Karpas-422 (cell line): ENCODE measurements at regions not wholly inside any gene's neighbourhood (a gene's known extent, or its start where the extent isn't known, plus 50 kb on each side); places are given as distances from the start of the nearest gene placed in this dataset.
A peak's percentile ranks its signal among the peaks of the same experiment; 100 is the strongest.

Experiments used
- DNase-seq: peaks from one replicate; pipeline ENCODE4 v3.0.0-alpha.2; 2015
- H2AFZ ChIP-seq: fragments of 200-600 bp; sonication (generic); 2 replicates; pipeline ENCODE4 v1.6.1; 2014; ENCODE audit warnings: antibody characterized with exemption, low read length, mixed read lengths
- H3K27ac ChIP-seq: fragments of 200-600 bp; sonication (generic); 2 replicates; pipeline ENCODE4 v1.5.1; 2014; ENCODE audit warnings: mild to moderate bottlenecking, low read length, moderate library complexity
- H3K27me3 ChIP-seq: fragments of 200-600 bp; sonication (generic); 2 replicates; pipeline ENCODE4 v1.6.1; 2014; ENCODE audit warnings: low read length, mixed read lengths
- H3K36me3 ChIP-seq: fragments of 200-600 bp; sonication (generic); 2 replicates; pipeline ENCODE4 v1.6.1; 2014; ENCODE audit warnings: low read length, mixed read lengths; ENCODE audit not compliant: insufficient read depth
- H3K4me1 ChIP-seq: fragments of 200-600 bp; sonication (generic); 2 replicates; pipeline ENCODE4 v1.6.1; 2014; ENCODE audit warnings: mild to moderate bottlenecking, low read length, mixed read lengths
- H3K4me2 ChIP-seq: fragments of 200-600 bp; sonication (generic); 2 replicates; pipeline ENCODE4 v1.6.1; 2014; ENCODE audit warnings: low read length, low read depth, mild to moderate bottlenecking; ENCODE audit not compliant: poor library complexity, severe bottlenecking
- H3K4me3 ChIP-seq: fragments of 200-600 bp; sonication (generic); 2 replicates; pipeline ENCODE4 v1.5.1; 2014; ENCODE audit warnings: mild to moderate bottlenecking, antibody characterized with exemption, low read length, mixed read lengths
- H3K79me2 ChIP-seq: fragments of 200-600 bp; sonication (generic); 2 replicates; pipeline ENCODE4 v1.6.1; 2014; ENCODE audit warnings: mild to moderate bottlenecking, low read length, mixed read lengths
- H3K9ac ChIP-seq: fragments of 200-600 bp; sonication (generic); 2 replicates; pipeline ENCODE4 v1.6.0; 2014; ENCODE audit warnings: low read length
- H3K9me2 ChIP-seq: fragments of 200-600 bp; sonication (generic), shearing (Covaris generic); replicated peaks from 2 replicates; pipeline ENCODE4 v1.6.0; 2014; ENCODE audit warnings: mild to moderate bottlenecking, low read length, moderate library complexity; ENCODE audit not compliant: insufficient read depth
- H3K9me3 ChIP-seq: fragments of 300-700, 200-600 bp; sonication (generic); 2 replicates; pipeline ENCODE4 v1.6.1; 2014; ENCODE audit warnings: low read length, mixed read lengths
- H4K20me1 ChIP-seq: fragments of 200-600 bp; sonication (generic); 2 replicates; pipeline ENCODE4 v1.6.1; 2014; ENCODE audit warnings: mild to moderate bottlenecking, antibody characterized with exemption, low read length, low read depth; ENCODE audit not compliant: insufficient read depth

GRCh38 chr20:39576771-39577170, 614.6 kb downstream of the DHX35 start:
- Histone ChIP-seq H3K9me2 (no peaks in the 10 kb centered on the region), H3K4me3 (no peak overlapping the region), H3K4me1 (peaks cover 4% of the 10 kb centered on the region; the same call in 1 of the 2 replicates), H3K9ac (no peak overlapping the region), H3K27ac (no peak overlapping the region), H4K20me1 (no peaks in the 10 kb centered on the region), H3K4me2 (no peak overlapping the region), H3K79me2 (no peaks in the 10 kb centered on the region), H2AFZ (no peak overlapping the region), H3K9me3 (peaks cover 5% of the 10 kb centered on the region; the same call in 1 of the 2 replicates), H3K27me3 (no peaks in the 10 kb centered on the region), H3K36me3 (peaks cover 3% of the 10 kb centered on the region; the same call in 1 of the 2 replicates)
- DNase-seq: no peak

- Histone ChIP-seq H3K4me3 (no peak overlapping the region), H3K79me2 (no peaks in the 10 kb centered on the region), H2AFZ (no peak overlapping the region), H3K36me3 (peaks cover 3% of the 10 kb centered on the region; the same call in 1 of the 2 replicates), H4K20me1 (no peaks in the 10 kb centered on the region), H3K9me2 (no peaks in the 10 kb centered on the region), H3K9ac (no peak overlapping the region), H3K27ac (no peak overlapping the region), H3K4me2 (no peak overlapping the region), H3K27me3 (no peaks in the 10 kb centered on the region), H3K9me3 (peaks cover 5% of the 10 kb centered on the region; the same call in 1 of the 2 replicates), H3K4me1 (peaks cover 15% of the 10 kb centered on the region)
- DNase-seq: no peak
These were observed 611.9 kb downstream of the DHX35 start for GRCh38 chr20:39574061-39574460.

GRCh38 chr20:39571171-39571570, 609.0 kb downstream of the DHX35 start:
- Histone ChIP-seq H3K9me2 (no peaks in the 10 kb centered on the region), H2AFZ (no peak overlapping the region), H3K9ac (no peak overlapping the region), H3K9me3 (peaks cover 5% of the 10 kb centered on the region; the same call in 1 of the 2 replicates), H4K20me1 (no peaks in the 10 kb centered on the region), H3K36me3 (peaks cover 3% of the 10 kb centered on the region; the same call in 1 of the 2 replicates), H3K27me3 (no peaks in the 10 kb centered on the region), H3K4me2 (no peak overlapping the region), H3K4me1 (peaks cover 34% of the 10 kb centered on the region), H3K79me2 (no peaks in the 10 kb centered on the region), H3K27ac (no peak overlapping the region), H3K4me3 (no peak overlapping the region)
- no peak for DNase-seq

- H3K9me2 ChIP-seq: no peaks in the 10 kb centered on the region
- H3K4me1 ChIP-seq: peaks cover 38% of the 10 kb centered on the region
- no peaks in the 10 kb centered on the region for H3K9me3 ChIP-seq
- peak overlapping the region; percentile 69 for H3K4me2 ChIP-seq
- H3K36me3 ChIP-seq: no peaks in the 10 kb centered on the region
- H3K4me3 ChIP-seq: peak overlapping the region; percentile 21
- peak; percentile 94 for DNase-seq
- peak overlapping the region; percentile 98 for H3K27ac ChIP-seq
- no peaks in the 10 kb centered on the region for H3K27me3 ChIP-seq
- H3K79me2 ChIP-seq: no peaks in the 10 kb centered on the region
- H3K9ac ChIP-seq: peak overlapping the region; percentile 60
- H4K20me1 ChIP-seq: no peaks in the 10 kb centered on the region
- H2AFZ ChIP-seq: peak overlapping the region; percentile 73
These were observed 606.0 kb downstream of the DHX35 start for GRCh38 chr20:39568109-39568508.

GRCh38 chr20:39563349-39563748, 601.2 kb downstream of the DHX35 start:
- H3K4me2 ChIP-seq: no peak overlapping the region
- DNase-seq: no peak
- no peak overlapping the region for H3K27ac ChIP-seq
- no peaks in the 10 kb centered on the region for H3K79me2 ChIP-seq
- H3K4me3 ChIP-seq: no peak overlapping the region
- no peaks in the 10 kb centered on the region for H3K9me3 ChIP-seq
- H3K27me3 ChIP-seq: no peaks in the 10 kb centered on the region
- no peaks in the 10 kb centered on the region for H3K9me2 ChIP-seq
- no peak overlapping the region for H2AFZ ChIP-seq
- peaks cover 19% of the 10 kb centered on the region for H3K4me1 ChIP-seq
- no peaks in the 10 kb centered on the region for H4K20me1 ChIP-seq
- H3K36me3 ChIP-seq: no peaks in the 10 kb centered on the region
- H3K9ac ChIP-seq: no peak overlapping the region

- H3K9me2 ChIP-seq: no peaks in the 10 kb centered on the region
- H3K4me1 ChIP-seq: peaks cover 20% of the 10 kb centered on the region
- H4K20me1 ChIP-seq: no peaks in the 10 kb centered on the region
- no peak overlapping the region for H2AFZ ChIP-seq
- H3K9ac ChIP-seq: no peak overlapping the region
- no peak for DNase-seq
- no peaks in the 10 kb centered on the region for H3K27me3 ChIP-seq
- no peak overlapping the region for H3K27ac ChIP-seq
- no peak overlapping the region for H3K4me3 ChIP-seq
- H3K9me3 ChIP-seq: no peaks in the 10 kb centered on the region
- H3K4me2 ChIP-seq: no peak overlapping the region
- no peaks in the 10 kb centered on the region for H3K36me3 ChIP-seq
- no peaks in the 10 kb centered on the region for H3K79me2 ChIP-seq
These were observed 592.2 kb downstream of the DHX35 start for GRCh38 chr20:39554341-39554740.

- no peak overlapping the region for H3K4me2 ChIP-seq
- H2AFZ ChIP-seq: no peak overlapping the region
- DNase-seq: no peak
- H4K20me1 ChIP-seq: no peaks in the 10 kb centered on the region
- no peaks in the 10 kb centered on the region for H3K9me2 ChIP-seq
- no peaks in the 10 kb centered on the region for H3K79me2 ChIP-seq
- H3K27ac ChIP-seq: peak overlapping the region; percentile 34
- H3K27me3 ChIP-seq: no peaks in the 10 kb centered on the region
- H3K4me3 ChIP-seq: no peak overlapping the region
- no peaks in the 10 kb centered on the region for H3K36me3 ChIP-seq
- H3K9me3 ChIP-seq: no peaks in the 10 kb centered on the region
- H3K9ac ChIP-seq: no peak overlapping the region
- H3K4me1 ChIP-seq: peaks cover 24% of the 10 kb centered on the region
These were observed 591.0 kb downstream of the DHX35 start for GRCh38 chr20:39553120-39553519.

GRCh38 chr20:39549733-39550132, 587.6 kb downstream of the DHX35 start:
- Histone ChIP-seq H3K4me3 (no peak overlapping the region), H3K27me3 (no peaks in the 10 kb centered on the region), H3K4me1 (peaks cover 44% of the 10 kb centered on the region), H3K9me3 (no peaks in the 10 kb centered on the region), H3K36me3 (no peaks in the 10 kb centered on the region), H3K9me2 (no peaks in the 10 kb centered on the region), H3K9ac (no peak overlapping the region), H3K4me2 (no peak overlapping the region), H2AFZ (no peak overlapping the region), H3K27ac (no peak overlapping the region), H3K79me2 (no peaks in the 10 kb centered on the region), H4K20me1 (no peaks in the 10 kb centered on the region)
- DNase-seq: no peak
